ENCODE measurements at regions not wholly inside any gene's neighbourhood (a gene's known extent, or its start where the extent isn't known, plus 50 kb on each side); places are given as distances from the start of the nearest gene placed in this dataset.

DNA sequence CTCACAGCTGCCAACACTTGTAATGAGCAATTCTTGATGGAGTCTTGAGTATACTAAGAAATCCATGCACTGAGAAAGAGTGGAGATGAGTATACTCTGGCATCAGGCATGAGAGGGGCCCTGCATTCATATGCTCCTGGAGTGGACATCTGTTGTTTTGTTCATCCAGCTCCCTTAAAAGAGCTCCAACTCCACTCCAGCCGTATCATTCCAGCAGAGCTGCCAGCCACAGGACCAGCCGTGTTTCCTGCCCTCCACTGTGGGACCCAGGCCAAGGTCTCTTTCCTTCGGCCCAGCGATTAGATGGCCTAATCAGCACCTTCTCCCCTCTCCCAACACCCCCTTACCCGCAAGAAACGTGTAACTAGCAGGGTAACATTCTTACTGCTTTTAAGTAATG lies 144.5 kb downstream of the OMA1 start:
- no peak overlapping the region for H3K9ac ChIP-seq (ENCODE audit: low read depth, low read length)
- no peaks in the 10 kb centered on the region for H3K36me3 ChIP-seq (ENCODE audit: control insufficient read depth, insufficient read depth, low read length)
- H3K27me3 ChIP-seq (ENCODE audit: control insufficient read depth, insufficient read depth, low read length) = no peaks in the 10 kb centered on the region
- no peak overlapping the region for H3K4me3 ChIP-seq (ENCODE audit: low read depth, low read length)
- H3K9me3 ChIP-seq (ENCODE audit: control insufficient read depth, insufficient read depth, low read length) = no peaks in the 10 kb centered on the region
- H3K4me1 ChIP-seq (ENCODE audit: control insufficient read depth, insufficient read depth, low read length) = peaks cover 5% of the 10 kb centered on the region

DNA sequence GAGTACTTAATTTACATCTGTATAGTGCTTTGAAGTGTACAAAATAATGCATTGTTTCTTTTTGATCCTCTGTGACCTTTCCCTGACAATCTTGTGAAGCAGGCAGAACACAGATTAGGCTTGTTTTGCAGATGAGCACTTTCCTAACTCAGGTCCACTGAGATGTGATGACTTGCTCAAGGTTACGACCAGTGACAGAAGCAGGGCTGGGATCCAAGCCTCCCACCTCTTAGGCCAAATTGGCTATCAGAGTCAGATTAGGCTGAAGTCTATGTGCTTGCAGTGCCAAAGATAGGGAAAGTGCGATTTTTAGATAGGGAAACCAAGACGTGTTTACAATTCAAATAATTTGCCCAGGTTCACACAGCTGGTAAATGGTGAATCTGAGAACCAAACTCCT lies 147.3 kb downstream of the OMA1 start:
- H3K36me3 ChIP-seq (ENCODE audit: control insufficient read depth, insufficient read depth, low read length) = no peaks in the 10 kb centered on the region
- no peak overlapping the region for H3K4me3 ChIP-seq (ENCODE audit: low read depth, low read length)
- no peaks in the 10 kb centered on the region for H3K27me3 ChIP-seq (ENCODE audit: control insufficient read depth, insufficient read depth, low read length)
- peaks cover 10% of the 10 kb centered on the region for H3K4me1 ChIP-seq (ENCODE audit: control insufficient read depth, insufficient read depth, low read length)
- H3K9me3 ChIP-seq (ENCODE audit: control insufficient read depth, insufficient read depth, low read length) = no peaks in the 10 kb centered on the region
- no peak overlapping the region for H3K9ac ChIP-seq (ENCODE audit: low read depth, low read length)

DNA sequence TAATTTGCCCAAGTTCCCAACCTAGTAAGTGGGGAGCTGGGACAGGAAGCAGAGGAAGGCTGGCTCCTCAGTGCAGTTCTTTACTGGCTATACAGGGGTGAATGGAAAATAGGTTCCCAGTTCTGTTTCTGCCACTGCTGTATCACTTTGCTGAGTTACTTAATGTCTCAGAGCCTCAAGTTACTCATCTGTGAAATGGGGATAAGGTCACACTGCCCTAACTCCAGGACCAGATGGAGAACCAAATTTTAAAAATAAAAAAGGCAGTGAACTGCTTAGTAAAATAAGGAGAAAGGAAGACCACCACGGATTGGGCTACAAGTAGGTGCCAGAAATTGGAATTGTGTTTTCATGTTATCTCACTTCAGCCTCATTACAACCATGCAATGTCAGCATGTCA lies 147.8 kb downstream of the OMA1 start:
- Histone ChIP-seq H3K27me3 (ENCODE audit: control insufficient read depth, insufficient read depth, low read length) (no peaks in the 10 kb centered on the region), H3K4me1 (ENCODE audit: control insufficient read depth, insufficient read depth, low read length) (peaks cover 10% of the 10 kb centered on the region)

DNA sequence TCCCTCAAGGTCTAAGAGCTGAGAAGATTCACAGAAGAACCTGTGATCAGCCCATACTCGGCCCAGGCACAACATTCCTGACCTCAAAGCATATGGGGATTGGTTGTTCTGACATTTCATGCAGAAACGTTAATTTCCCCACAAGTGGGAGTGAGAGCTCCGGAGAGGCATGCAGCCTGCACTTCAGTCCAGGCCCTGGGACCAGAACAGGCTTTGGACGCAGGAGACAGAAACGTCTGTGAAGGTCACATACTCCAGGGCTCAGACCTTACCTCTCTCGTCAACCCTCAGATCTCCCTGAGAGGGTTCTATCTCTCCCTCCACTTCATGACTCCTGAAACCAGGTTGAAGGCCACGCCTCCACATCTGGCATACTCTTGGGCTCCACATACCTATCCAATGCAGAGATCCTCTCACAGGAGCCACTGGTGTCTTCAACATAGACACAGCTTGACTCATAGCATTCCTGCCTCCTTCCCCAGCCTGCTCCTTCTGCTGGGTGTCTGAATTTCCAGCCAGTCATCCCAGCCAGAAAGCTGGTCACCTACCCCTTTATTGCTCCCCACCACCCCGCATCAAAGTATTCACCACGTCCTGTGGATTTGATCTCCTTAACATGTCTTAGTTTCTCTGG lies 149.2 kb downstream of the OMA1 start:
- Histone ChIP-seq H3K36me3 (ENCODE audit: control insufficient read depth, insufficient read depth, low read length) (no peaks in the 10 kb centered on the region), H3K9ac (ENCODE audit: low read depth, low read length) (no peak overlapping the region), H3K27me3 (ENCODE audit: control insufficient read depth, insufficient read depth, low read length) (peaks cover 3% of the 10 kb centered on the region), H3K4me3 (ENCODE audit: low read depth, low read length) (no peak overlapping the region), H3K9me3 (ENCODE audit: control insufficient read depth, insufficient read depth, low read length) (no peaks in the 10 kb centered on the region), H3K4me1 (ENCODE audit: control insufficient read depth, insufficient read depth, low read length) (peaks cover 15% of the 10 kb centered on the region)

More for the DNA sequence above, 147.8 kb downstream of the OMA1 start:
- H3K9me3 ChIP-seq (ENCODE audit: control insufficient read depth, insufficient read depth, low read length) = no peaks in the 10 kb centered on the region
- no peaks in the 10 kb centered on the region for H3K36me3 ChIP-seq (ENCODE audit: control insufficient read depth, insufficient read depth, low read length)
- no peak overlapping the region for H3K4me3 ChIP-seq (ENCODE audit: low read depth, low read length)
- no peak overlapping the region for H3K9ac ChIP-seq (ENCODE audit: low read depth, low read length)

DNA sequence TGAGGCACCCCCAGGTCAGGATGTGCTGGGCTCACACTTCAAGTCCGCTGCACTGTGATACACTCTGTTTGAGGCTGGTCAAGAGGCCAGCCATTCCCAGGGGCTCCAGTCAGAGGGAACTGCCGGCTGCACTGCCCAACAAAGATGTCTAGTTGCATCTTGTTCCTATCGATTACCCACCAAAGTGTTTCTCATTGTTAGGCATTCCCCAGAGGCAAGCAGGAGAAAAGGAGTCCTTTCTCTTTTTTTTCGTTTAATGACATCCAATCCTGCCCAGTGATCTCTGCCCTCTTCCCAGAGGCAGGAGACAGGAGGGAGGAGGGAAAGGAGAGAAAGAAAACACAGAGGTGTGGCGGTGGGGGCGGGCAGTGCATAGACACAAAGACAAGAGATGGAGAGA lies 150.4 kb downstream of the OMA1 start:
- no peaks in the 10 kb centered on the region for H3K9me3 ChIP-seq (ENCODE audit: control insufficient read depth, insufficient read depth, low read length)
- no peak overlapping the region for H3K9ac ChIP-seq (ENCODE audit: low read depth, low read length)
- H3K4me1 ChIP-seq (ENCODE audit: control insufficient read depth, insufficient read depth, low read length) = peaks cover 22% of the 10 kb centered on the region
- peaks cover 3% of the 10 kb centered on the region for H3K27me3 ChIP-seq (ENCODE audit: control insufficient read depth, insufficient read depth, low read length)
- no peak overlapping the region for H3K4me3 ChIP-seq (ENCODE audit: low read depth, low read length)
- no peaks in the 10 kb centered on the region for H3K36me3 ChIP-seq (ENCODE audit: control insufficient read depth, insufficient read depth, low read length)

DNA sequence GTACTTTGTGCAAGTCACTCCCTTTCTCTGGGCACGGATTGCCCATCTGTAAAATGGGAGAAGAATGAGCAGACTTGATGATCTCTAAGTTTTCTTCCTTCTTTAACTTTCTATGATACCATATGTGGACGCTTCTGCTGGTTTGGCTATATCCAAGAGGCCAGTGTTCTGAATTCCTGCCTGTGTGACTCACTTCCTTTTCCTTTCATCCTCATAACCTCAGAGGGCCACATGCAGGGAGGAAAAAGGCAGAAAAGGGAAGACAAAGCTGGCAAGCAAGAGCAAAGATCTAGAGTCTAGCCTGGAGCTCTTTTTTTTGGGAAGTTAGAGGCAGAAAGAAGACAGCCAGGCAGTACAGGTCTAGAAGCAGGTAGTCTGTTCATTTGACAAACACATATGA lies 151.2 kb downstream of the OMA1 start:
- Histone ChIP-seq H3K4me1 (ENCODE audit: control insufficient read depth, insufficient read depth, low read length) (peaks cover 22% of the 10 kb centered on the region), H3K4me3 (ENCODE audit: low read depth, low read length) (no peak overlapping the region), H3K27me3 (ENCODE audit: control insufficient read depth, insufficient read depth, low read length) (peaks cover 3% of the 10 kb centered on the region), H3K9me3 (ENCODE audit: control insufficient read depth, insufficient read depth, low read length) (no peaks in the 10 kb centered on the region), H3K36me3 (ENCODE audit: control insufficient read depth, insufficient read depth, low read length) (no peaks in the 10 kb centered on the region), H3K9ac (ENCODE audit: low read depth, low read length) (no peak overlapping the region)

DNA sequence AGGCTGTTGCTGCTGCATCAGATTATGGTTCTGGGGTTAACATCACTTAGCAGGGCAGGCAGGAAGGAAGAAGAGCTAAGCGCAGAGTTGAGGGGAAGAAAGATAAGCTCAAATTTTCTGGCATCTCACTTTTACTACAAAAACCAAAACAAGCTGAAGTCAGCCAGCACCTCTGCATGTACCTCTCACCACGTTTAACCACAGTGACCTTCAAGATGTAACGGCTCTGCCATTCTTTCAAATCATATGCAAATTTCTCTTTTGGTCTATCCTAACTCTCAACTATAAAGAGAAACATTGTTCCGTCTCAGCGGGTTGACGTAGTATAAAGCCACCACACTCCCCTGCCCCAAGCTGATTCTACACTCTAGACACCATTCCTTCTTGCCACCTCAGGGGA lies 154.4 kb downstream of the OMA1 start:
- H3K9me3 ChIP-seq (ENCODE audit: control insufficient read depth, insufficient read depth, low read length) = no peaks in the 10 kb centered on the region
- H3K4me3 ChIP-seq (ENCODE audit: low read depth, low read length) = peak overlapping the region; percentile 3
- H3K36me3 ChIP-seq (ENCODE audit: control insufficient read depth, insufficient read depth, low read length) = no peaks in the 10 kb centered on the region
- peaks cover 18% of the 10 kb centered on the region for H3K4me1 ChIP-seq (ENCODE audit: control insufficient read depth, insufficient read depth, low read length)
- no peak overlapping the region for H3K9ac ChIP-seq (ENCODE audit: low read depth, low read length)
- H3K27me3 ChIP-seq (ENCODE audit: control insufficient read depth, insufficient read depth, low read length) = peaks cover 3% of the 10 kb centered on the region

DNA sequence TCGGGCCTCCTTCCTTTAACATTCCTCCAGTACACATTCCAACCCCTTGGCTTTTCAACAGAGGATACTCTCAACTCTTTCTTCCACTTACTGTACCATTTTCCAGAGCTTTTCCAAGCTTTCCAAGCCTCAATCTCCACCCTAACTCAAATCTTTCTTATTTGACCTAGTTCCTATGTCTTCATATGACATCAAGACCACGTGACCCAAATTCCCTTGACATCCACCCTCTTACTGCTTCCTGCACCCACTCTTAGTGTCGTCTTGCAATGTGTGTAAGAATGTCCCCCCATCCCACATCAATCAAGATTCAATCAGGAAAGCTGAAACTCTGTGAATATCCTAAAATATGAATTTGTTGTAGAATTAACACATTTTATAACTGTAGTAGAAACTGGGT lies 155.0 kb downstream of the OMA1 start:
- Histone ChIP-seq H3K4me1 (ENCODE audit: control insufficient read depth, insufficient read depth, low read length) (peaks cover 18% of the 10 kb centered on the region), H3K9ac (ENCODE audit: low read depth, low read length) (no peak overlapping the region), H3K4me3 (ENCODE audit: low read depth, low read length) (no peak overlapping the region)

DNA sequence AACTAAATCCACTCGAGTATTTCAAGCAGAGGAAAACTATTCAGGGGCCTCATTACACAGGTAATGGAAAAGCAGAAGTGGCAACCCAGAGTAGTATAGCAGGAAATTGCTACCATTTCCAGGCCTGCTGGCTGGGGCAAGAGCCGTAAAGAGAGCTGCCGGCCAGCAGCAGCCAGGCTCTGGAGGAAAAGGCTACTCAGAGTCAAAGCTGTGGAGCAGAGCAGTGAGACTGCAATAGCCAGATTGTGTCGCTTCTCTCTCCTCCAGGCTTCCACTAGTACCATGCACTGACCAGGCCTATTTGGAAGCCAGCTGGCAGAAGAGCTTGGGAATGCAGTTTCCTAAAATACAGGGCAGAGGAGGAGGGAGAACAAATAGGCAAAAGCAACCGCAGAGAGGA lies 155.5 kb downstream of the OMA1 start:
- H3K4me3 ChIP-seq (ENCODE audit: low read depth, low read length) = no peak overlapping the region
- peaks cover 18% of the 10 kb centered on the region for H3K4me1 ChIP-seq (ENCODE audit: control insufficient read depth, insufficient read depth, low read length)
- peaks cover 3% of the 10 kb centered on the region for H3K27me3 ChIP-seq (ENCODE audit: control insufficient read depth, insufficient read depth, low read length)
- no peak overlapping the region for H3K9ac ChIP-seq (ENCODE audit: low read depth, low read length)
- H3K36me3 ChIP-seq (ENCODE audit: control insufficient read depth, insufficient read depth, low read length) = no peaks in the 10 kb centered on the region
- no peaks in the 10 kb centered on the region for H3K9me3 ChIP-seq (ENCODE audit: control insufficient read depth, insufficient read depth, low read length)

More for the DNA sequence above, 155.0 kb downstream of the OMA1 start:
- Histone ChIP-seq H3K36me3 (ENCODE audit: control insufficient read depth, insufficient read depth, low read length) (no peaks in the 10 kb centered on the region), H3K27me3 (ENCODE audit: control insufficient read depth, insufficient read depth, low read length) (peaks cover 3% of the 10 kb centered on the region), H3K9me3 (ENCODE audit: control insufficient read depth, insufficient read depth, low read length) (no peaks in the 10 kb centered on the region)

DNA sequence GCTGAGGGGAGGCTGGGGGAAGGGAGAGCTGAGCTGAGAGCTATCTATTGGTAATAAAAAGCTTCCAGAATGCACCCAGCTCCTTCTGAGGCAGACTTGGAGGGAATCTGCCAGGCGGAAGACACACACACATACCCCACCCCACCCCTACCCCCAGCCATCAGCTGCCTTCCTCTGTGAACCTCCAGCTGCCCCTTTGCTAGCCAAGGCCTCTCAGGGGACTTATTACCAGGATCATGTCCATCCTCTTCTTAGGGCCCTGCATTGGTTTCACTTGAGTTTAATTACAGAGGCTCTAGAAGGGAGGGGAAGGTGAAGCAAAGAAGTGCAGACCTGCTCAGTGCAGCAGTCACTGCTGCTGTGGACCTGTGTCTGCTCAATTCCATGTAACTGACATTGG lies 156.4 kb downstream of the OMA1 start:
- Histone ChIP-seq H3K27me3 (ENCODE audit: control insufficient read depth, insufficient read depth, low read length) (peaks cover 3% of the 10 kb centered on the region), H3K4me3 (ENCODE audit: low read depth, low read length) (no peak overlapping the region), H3K36me3 (ENCODE audit: control insufficient read depth, insufficient read depth, low read length) (no peaks in the 10 kb centered on the region), H3K4me1 (ENCODE audit: control insufficient read depth, insufficient read depth, low read length) (peaks cover 12% of the 10 kb centered on the region), H3K9me3 (ENCODE audit: control insufficient read depth, insufficient read depth, low read length) (no peaks in the 10 kb centered on the region), H3K9ac (ENCODE audit: low read depth, low read length) (no peak overlapping the region)

DNA sequence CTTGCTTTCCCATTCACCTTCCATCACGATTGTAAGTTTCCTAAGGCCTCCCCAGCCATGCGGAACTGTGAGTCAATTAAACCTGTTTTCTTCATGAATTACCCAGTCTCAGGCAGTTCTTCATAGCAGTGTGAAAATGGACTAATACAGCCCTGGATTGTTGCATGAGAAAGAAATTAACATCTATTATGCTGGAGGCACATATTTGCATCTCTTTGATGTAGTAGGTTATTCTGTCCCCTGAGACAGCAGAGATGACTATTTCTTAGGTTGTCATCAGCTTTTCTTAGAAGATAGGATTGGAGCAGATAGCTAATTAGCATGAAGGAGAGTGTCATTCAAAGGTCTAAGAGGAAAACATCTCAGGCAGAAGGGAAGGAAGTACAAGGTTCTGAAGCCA lies 166.2 kb downstream of the OMA1 start:
- no peak overlapping the region for H3K9ac ChIP-seq (ENCODE audit: low read depth, low read length)
- no peaks in the 10 kb centered on the region for H3K9me3 ChIP-seq (ENCODE audit: control insufficient read depth, insufficient read depth, low read length)
- no peak overlapping the region for H3K4me3 ChIP-seq (ENCODE audit: low read depth, low read length)
- H3K27me3 ChIP-seq (ENCODE audit: control insufficient read depth, insufficient read depth, low read length) = no peaks in the 10 kb centered on the region
- H3K36me3 ChIP-seq (ENCODE audit: control insufficient read depth, insufficient read depth, low read length) = no peaks in the 10 kb centered on the region
- no peaks in the 10 kb centered on the region for H3K4me1 ChIP-seq (ENCODE audit: control insufficient read depth, insufficient read depth, low read length)

DNA sequence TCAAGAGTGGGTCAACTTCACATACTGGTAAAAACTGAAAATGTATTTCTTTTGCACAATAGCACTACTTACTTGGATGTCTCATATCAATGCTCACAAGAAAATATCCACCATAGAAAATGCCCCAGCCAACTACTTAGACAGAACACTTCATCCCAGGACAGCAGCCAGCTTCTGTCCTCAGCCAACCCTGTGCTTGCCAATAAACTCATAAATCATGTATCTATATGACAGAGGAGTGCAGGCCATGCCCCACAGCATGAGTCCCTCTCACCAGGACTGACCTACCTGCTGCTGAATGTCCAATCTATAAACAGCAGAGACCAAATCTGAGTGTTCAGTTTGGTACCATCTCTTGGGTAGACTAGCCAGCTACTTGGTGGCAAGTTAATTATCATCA lies 179.3 kb downstream of the OMA1 start:
- no peaks in the 10 kb centered on the region for H3K36me3 ChIP-seq (ENCODE audit: control insufficient read depth, insufficient read depth, low read length)
- H3K27me3 ChIP-seq (ENCODE audit: control insufficient read depth, insufficient read depth, low read length) = no peaks in the 10 kb centered on the region
- H3K4me3 ChIP-seq (ENCODE audit: low read depth, low read length) = no peak overlapping the region
- H3K9me3 ChIP-seq (ENCODE audit: control insufficient read depth, insufficient read depth, low read length) = peaks cover 6% of the 10 kb centered on the region
- H3K9ac ChIP-seq (ENCODE audit: low read depth, low read length) = no peak overlapping the region
- no peaks in the 10 kb centered on the region for H3K4me1 ChIP-seq (ENCODE audit: control insufficient read depth, insufficient read depth, low read length)
